Astrocyte (in vitro differentiated cells and primary cell): ENCODE measurements at regions not wholly inside any gene's neighbourhood (a gene's known extent, or its start where the extent isn't known, plus 50 kb on each side); places are given as distances from the start of the nearest gene placed in this dataset.

Experiments used
- EZH2 ChIP-seq: IDR thresholded peaks from 2 replicates; pipeline ENCODE4 v1.6.1; 2012; ENCODE audit warnings: mild to moderate bottlenecking, low read length, inconsistent platforms; ENCODE audit not compliant: insufficient read depth
- TF ChIP-seq, protein P1 (sequence below): IDR thresholded peaks from 2 replicates; pipeline ENCODE4 v1.5.1; 2011; ENCODE audit warnings: low read depth, mild to moderate bottlenecking, inconsistent platforms, low read length, moderate library complexity; ENCODE audit not compliant: insufficient read depth

DNA sequence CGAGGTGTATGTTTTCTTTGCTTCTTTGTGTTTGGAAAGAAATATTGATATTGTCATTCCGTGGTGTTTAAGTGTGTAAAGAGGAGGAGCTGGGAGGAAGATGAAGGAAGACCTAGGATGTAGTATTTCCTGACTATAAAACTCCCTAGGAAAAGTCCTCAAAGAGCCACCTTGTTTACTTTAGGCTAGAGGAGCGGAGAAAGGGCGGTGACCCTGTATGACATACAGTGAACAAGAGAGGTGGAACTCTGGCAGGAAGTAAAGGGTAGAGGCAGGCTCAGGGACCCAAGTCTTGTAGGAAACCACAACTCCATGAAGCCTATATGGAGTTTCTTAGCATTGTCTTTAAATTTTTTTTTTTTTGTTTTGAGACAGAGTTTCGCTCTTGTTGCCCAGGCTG is 303.9 kb downstream of the DOCK8 start:
- TF ChIP-seq, protein P1, sequence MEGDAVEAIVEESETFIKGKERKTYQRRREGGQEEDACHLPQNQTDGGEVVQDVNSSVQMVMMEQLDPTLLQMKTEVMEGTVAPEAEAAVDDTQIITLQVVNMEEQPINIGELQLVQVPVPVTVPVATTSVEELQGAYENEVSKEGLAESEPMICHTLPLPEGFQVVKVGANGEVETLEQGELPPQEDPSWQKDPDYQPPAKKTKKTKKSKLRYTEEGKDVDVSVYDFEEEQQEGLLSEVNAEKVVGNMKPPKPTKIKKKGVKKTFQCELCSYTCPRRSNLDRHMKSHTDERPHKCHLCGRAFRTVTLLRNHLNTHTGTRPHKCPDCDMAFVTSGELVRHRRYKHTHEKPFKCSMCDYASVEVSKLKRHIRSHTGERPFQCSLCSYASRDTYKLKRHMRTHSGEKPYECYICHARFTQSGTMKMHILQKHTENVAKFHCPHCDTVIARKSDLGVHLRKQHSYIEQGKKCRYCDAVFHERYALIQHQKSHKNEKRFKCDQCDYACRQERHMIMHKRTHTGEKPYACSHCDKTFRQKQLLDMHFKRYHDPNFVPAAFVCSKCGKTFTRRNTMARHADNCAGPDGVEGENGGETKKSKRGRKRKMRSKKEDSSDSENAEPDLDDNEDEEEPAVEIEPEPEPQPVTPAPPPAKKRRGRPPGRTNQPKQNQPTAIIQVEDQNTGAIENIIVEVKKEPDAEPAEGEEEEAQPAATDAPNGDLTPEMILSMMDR: no peak
- no peak for TF ChIP-seq EZH2
